Vagina (tissue), 2 donors: ENCODE measurements at regions not wholly inside any gene's neighbourhood (a gene's known extent, or its start where the extent isn't known, plus 50 kb on each side); places are given as distances from the start of the nearest gene placed in this dataset.

Experiments
- DNase-seq, 2 donors: peaks; one replicate each; pipeline ENCODE4 v3.0.0-alpha.2; 2017; ENCODE audit errors: extremely low spot score in 2 of 2
- H3K27ac ChIP-seq: fragments of 200-600 bp; sonication (generic); one replicate; pipeline ENCODE4 v1.5.1; 2019
- H3K27me3 ChIP-seq: fragments of 200-600 bp; sonication (generic); one replicate; pipeline ENCODE4 v1.5.1; 2019
- H3K36me3 ChIP-seq, 2 donors: fragments of 200-600 bp; sonication (generic); one replicate each; pipeline ENCODE4 v1.5.1; 2017 to 2019
- H3K4me1 ChIP-seq: fragments of 200-600 bp; sonication (generic); one replicate; pipeline ENCODE4 v1.5.1; 2019
- H3K4me3 ChIP-seq, 2 donors: fragments of 200-600 bp; sonication (generic); 1 replicate in 1 of 2; 2 replicates in 1 of 2; pipeline ENCODE4 v1.5.1; 2016 to 2019
- H3K9me3 ChIP-seq: fragments of 200-600 bp; sonication (generic); one replicate; pipeline ENCODE4 v1.5.1; 2019
- POLR2A ChIP-seq, 2 donors: fragments of 450-650 bp; IDR thresholded peaks; one replicate each; pipeline ENCODE4 v1.6.1; 2017; ENCODE audit warnings: antibody characterized with exemption in 2 of 2, mild to moderate bottlenecking in 2 of 2, moderate library complexity in 2 of 2
- POLR2AphosphoS5 ChIP-seq, 2 donors: sonication (generic); formaldehyde crosslinking; IDR thresholded peaks; one replicate each; pipeline ENCODE4 v1.9.0; 2017; ENCODE audit warnings: antibody characterized with exemption in 2 of 2, mild to moderate bottlenecking in 2 of 2, low read depth in 1 of 2; ENCODE audit not compliant: insufficient read depth in 1 of 2
- intact Hi-C: fragments of 100-400 bp; cut with DNase I; formaldehyde crosslinking; loops from one replicate; pipeline ENCODE4 v1.15.1; 2023
- TF ChIP-seq, protein P1 (sequence below), 3 experiments: fragments of 450-650 bp in 2 of 3; fragments of 200-600 bp in 1 of 3; sonication (generic) in 1 of 3; IDR thresholded peaks; one replicate each; pipeline ENCODE4 v1.5.1; 2017 to 2019; ENCODE audit warnings: antibody characterized with exemption in 3 of 3, mild to moderate bottlenecking in 2 of 3, moderate library complexity in 2 of 3

DNA sequence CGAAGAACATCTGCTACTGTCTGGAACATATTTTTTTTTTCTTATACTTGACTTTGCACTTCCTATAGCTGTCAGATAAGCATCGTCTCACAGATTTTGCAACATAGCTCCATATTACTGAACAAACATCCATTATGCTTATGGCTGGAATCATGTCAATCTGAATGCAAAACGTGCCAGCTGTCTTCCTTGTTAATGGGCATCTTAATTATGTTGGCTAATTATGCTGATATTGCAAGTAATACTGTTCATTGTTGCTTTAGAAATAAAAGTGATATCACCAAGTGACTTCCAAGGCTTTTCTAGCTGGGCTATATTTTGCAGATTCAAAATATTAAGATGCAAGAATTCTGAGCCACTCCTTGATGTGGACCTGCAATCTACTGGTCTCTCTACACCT is 176.8 kb downstream of the ARL4C start:
- DNase-seq = no peak
- no peaks in the 10 kb centered on the region for H3K9me3 ChIP-seq
- no peaks in the 10 kb centered on the region for H3K4me1 ChIP-seq
- H3K27me3 ChIP-seq = no peaks in the 10 kb centered on the region
- TF ChIP-seq POLR2AphosphoS5 (IDR thresholded peaks at IDR 0.05; ENCODE audit: insufficient read depth in 1 of 2, low read depth in 1 of 2) (no peak), POLR2A (IDR thresholded peaks at IDR 0.05) (no peak)
- TF ChIP-seq, protein P1, sequence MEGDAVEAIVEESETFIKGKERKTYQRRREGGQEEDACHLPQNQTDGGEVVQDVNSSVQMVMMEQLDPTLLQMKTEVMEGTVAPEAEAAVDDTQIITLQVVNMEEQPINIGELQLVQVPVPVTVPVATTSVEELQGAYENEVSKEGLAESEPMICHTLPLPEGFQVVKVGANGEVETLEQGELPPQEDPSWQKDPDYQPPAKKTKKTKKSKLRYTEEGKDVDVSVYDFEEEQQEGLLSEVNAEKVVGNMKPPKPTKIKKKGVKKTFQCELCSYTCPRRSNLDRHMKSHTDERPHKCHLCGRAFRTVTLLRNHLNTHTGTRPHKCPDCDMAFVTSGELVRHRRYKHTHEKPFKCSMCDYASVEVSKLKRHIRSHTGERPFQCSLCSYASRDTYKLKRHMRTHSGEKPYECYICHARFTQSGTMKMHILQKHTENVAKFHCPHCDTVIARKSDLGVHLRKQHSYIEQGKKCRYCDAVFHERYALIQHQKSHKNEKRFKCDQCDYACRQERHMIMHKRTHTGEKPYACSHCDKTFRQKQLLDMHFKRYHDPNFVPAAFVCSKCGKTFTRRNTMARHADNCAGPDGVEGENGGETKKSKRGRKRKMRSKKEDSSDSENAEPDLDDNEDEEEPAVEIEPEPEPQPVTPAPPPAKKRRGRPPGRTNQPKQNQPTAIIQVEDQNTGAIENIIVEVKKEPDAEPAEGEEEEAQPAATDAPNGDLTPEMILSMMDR (IDR thresholded peaks at IDR 0.05) = no peak
- intact Hi-C loops = no loop called here
- H3K36me3 ChIP-seq = no peaks in the 10 kb centered on the region
- H3K4me3 ChIP-seq = no peak overlapping the region
- no peak overlapping the region for H3K27ac ChIP-seq

DNA sequence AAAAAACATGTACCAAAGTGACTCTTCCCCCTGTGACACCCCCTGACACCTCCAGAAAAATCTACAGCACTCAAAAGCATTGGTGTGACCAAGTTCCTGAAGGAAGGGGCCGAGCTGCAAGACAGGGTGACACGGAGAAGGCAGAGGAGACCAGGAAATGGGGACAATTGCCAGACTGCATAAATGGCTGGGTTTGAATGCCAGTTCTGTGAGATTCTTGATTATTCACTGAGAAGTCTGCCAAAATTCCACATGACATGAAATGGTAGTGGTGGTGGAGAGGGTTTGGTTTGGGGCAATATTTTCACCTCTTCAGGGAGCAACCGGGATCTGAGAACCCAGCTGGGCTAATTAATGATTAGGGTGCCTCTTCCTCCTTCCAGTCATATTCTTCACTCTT is 178.5 kb downstream of the ARL4C start:
- no peaks in the 10 kb centered on the region for H3K9me3 ChIP-seq
- H3K27me3 ChIP-seq = no peaks in the 10 kb centered on the region
- H3K36me3 ChIP-seq = no peaks in the 10 kb centered on the region
- no peak overlapping the region for H3K27ac ChIP-seq
- H3K4me3 ChIP-seq = no peak overlapping the region
- intact Hi-C loops = no loop called here
- TF ChIP-seq POLR2AphosphoS5 (IDR thresholded peaks at IDR 0.05; ENCODE audit: insufficient read depth in 1 of 2, low read depth in 1 of 2) (no peak), POLR2A (IDR thresholded peaks at IDR 0.05) (no peak)
- TF ChIP-seq, protein P1 (IDR thresholded peaks at IDR 0.05) = no peak
- no peak for DNase-seq
- H3K4me1 ChIP-seq = no peaks in the 10 kb centered on the region

DNA sequence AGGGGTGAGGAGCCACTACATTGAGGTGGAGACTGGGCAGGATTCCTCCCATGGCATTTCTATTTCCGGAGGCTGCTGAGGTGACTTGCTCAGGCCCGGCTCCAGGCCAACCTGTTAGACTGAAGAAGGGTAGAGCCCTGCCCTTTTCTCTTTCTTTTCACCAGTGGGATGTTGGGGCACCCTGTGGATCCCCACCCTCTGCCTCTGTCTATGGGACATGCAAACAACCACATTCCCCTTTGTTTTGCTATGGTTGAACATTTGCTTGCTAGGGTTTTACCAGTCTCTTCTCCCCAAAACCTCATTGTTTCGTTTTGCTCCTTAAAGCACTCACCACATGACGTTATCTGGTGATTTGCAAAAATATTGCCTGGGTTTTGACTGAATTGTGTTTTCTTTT is 183.3 kb downstream of the ARL4C start:
- no peaks in the 10 kb centered on the region for H3K36me3 ChIP-seq
- TF ChIP-seq, protein P1 (IDR thresholded peaks at IDR 0.05) = no peak
- no peak for TF ChIP-seq POLR2A (IDR thresholded peaks at IDR 0.05)
- TF ChIP-seq POLR2AphosphoS5 (IDR thresholded peaks at IDR 0.05; ENCODE audit: insufficient read depth in 1 of 2, low read depth in 1 of 2) = no peak
- no peak overlapping the region for H3K4me3 ChIP-seq
- no peaks in the 10 kb centered on the region for H3K4me1 ChIP-seq
- no peak overlapping the region for H3K27ac ChIP-seq
- H3K9me3 ChIP-seq = no peaks in the 10 kb centered on the region
- no peaks in the 10 kb centered on the region for H3K27me3 ChIP-seq
- intact Hi-C loops = no loop called here
- DNase-seq = no peak

GRCh38 chr2:234310166-234310565 is 186.7 kb downstream of the ARL4C start:
- Histone ChIP-seq H3K9me3 (no peaks in the 10 kb centered on the region), H3K36me3 (no peaks in the 10 kb centered on the region), H3K4me1 (no peaks in the 10 kb centered on the region), H3K27ac (no peak overlapping the region), H3K27me3 (no peaks in the 10 kb centered on the region), H3K4me3 (no peak overlapping the region)
- TF ChIP-seq, protein P1 (IDR thresholded peaks at IDR 0.05) = no peak
- TF ChIP-seq POLR2AphosphoS5 (IDR thresholded peaks at IDR 0.05; ENCODE audit: insufficient read depth in 1 of 2, low read depth in 1 of 2) = no peak
- TF ChIP-seq POLR2A (IDR thresholded peaks at IDR 0.05) = no peak
- intact Hi-C loops = no loop called here
- DNase-seq = no peak

DNA sequence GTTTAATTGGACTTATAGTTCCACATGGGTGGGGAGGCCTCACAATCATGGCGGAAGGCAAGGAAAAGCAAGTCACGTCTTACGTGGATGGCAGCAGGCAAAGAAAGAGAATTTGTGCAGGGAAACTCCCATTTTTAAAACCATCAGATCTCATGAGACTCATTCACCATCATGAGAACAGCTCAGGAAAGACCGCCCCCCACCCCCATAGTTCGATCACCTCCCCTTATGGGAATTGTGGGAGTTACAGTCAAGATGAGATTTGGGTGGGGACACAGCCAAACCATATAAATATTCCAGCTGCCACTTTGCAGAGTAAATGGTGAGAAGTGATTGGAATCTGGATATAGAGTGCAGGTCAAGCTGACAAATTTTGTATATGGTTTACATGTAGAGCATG is 187.4 kb downstream of the ARL4C start:
- no peaks in the 10 kb centered on the region for H3K9me3 ChIP-seq
- H3K27me3 ChIP-seq = no peaks in the 10 kb centered on the region
- intact Hi-C loops = no loop called here
- no peak overlapping the region for H3K27ac ChIP-seq
- H3K4me1 ChIP-seq = no peaks in the 10 kb centered on the region
- TF ChIP-seq POLR2AphosphoS5 (IDR thresholded peaks at IDR 0.05; ENCODE audit: insufficient read depth in 1 of 2, low read depth in 1 of 2) (no peak), POLR2A (IDR thresholded peaks at IDR 0.05) (no peak)
- TF ChIP-seq, protein P1 (IDR thresholded peaks at IDR 0.05) = no peak
- H3K4me3 ChIP-seq = no peak overlapping the region
- no peak for DNase-seq
- no peaks in the 10 kb centered on the region for H3K36me3 ChIP-seq
